MCF 10A (cell line): ENCODE measurements at regions not wholly inside any gene's neighbourhood (a gene's known extent, or its start where the extent isn't known, plus 50 kb on each side); places are given as distances from the start of the nearest gene placed in this dataset.

Source experiments
- BruUV-seq: library from RNA; stranded (reverse); fragments of 400-500 nt; replicated peaks from 2 replicates; lab custom pipeline; 2021; lab: Mats Ljungman, UMichigan
- CTCF ChIA-PET: fragments of 300-600 bp; sonication (Branson Sonifier 250); formaldehyde crosslinking; extraction: SDS; loops from one replicate; lab custom pipeline; 2021; ENCODE audit warnings: antibody characterized with exemption, inconsistent platforms; lab: Yijun Ruan, JAX
- POLR2A ChIA-PET: fragments of 300-600, 350-650 bp; sonication (Branson Sonifier 250); formaldehyde crosslinking; extraction: SDS; loops from one replicate; lab custom pipeline; 2020; ENCODE audit warnings: antibody characterized with exemption, inconsistent platforms; lab: Yijun Ruan, JAX
- DNase-seq: peaks from one replicate; pipeline ENCODE4 v3.0.0-alpha.2; 2018; ENCODE audit not compliant: unreplicated experiment
- H3K27ac Mint-ChIP-seq: one replicate; pipeline ENCODE4 v1.8.0; 2022; ENCODE audit warnings: mild to moderate bottlenecking, low read depth, mixed read lengths; ENCODE audit not compliant: unreplicated experiment
- H3K27me3 Mint-ChIP-seq: one replicate; pipeline ENCODE4 v1.8.0; 2022; ENCODE audit warnings: mixed read lengths; ENCODE audit not compliant: insufficient read depth, unreplicated experiment
- H3K36me3 Mint-ChIP-seq: one replicate; pipeline ENCODE4 v1.8.0; 2022; ENCODE audit warnings: mild to moderate bottlenecking, moderate library complexity, mixed read lengths; ENCODE audit not compliant: insufficient read depth, unreplicated experiment
- H3K4me1 Mint-ChIP-seq: one replicate; pipeline ENCODE4 v1.8.0; 2022; ENCODE audit warnings: mixed read lengths; ENCODE audit not compliant: insufficient read depth, unreplicated experiment
- H3K4me3 Mint-ChIP-seq: one replicate; pipeline ENCODE4 v1.8.0; 2022; ENCODE audit warnings: mild to moderate bottlenecking, moderate library complexity, mixed read lengths; ENCODE audit not compliant: unreplicated experiment
- H3K9me3 Mint-ChIP-seq: one replicate; pipeline ENCODE4 v1.8.0; 2022; ENCODE audit warnings: mixed read lengths; ENCODE audit not compliant: unreplicated experiment
- CTCF ChIP-seq: fragments of 200-600 bp; IDR thresholded peaks from one replicate; pipeline ENCODE4 v1.8.0; 2022; ENCODE audit warnings: antibody characterized with exemption, mild to moderate bottlenecking; ENCODE audit not compliant: unreplicated experiment
- intact Hi-C: fragments of 100-400 bp; cut with micrococcal nuclease; formaldehyde crosslinking; loops from 2 replicates; pipeline ENCODE4 v1.14.1; 2022

GRCh38 chr6:68054756-68055155 lies 580.3 kb upstream of the ADGRB3 start:
- Mint-ChIP-seq H3K4me3 (no peak overlapping the region), H3K27me3 (no peaks in the 10 kb centered on the region), H3K9me3 (no peaks in the 10 kb centered on the region), H3K27ac (no peak overlapping the region), H3K36me3 (no peaks in the 10 kb centered on the region), H3K4me1 (peaks cover 6% of the 10 kb centered on the region)
- BruUV-seq, result no TSS peak
- POLR2A ChIA-PET, result no interaction called here
- intact Hi-C loops, result no loop called here
- no peak for DNase-seq
- no peak for TF ChIP-seq CTCF
- CTCF ChIA-PET, result no interaction called here

DNA sequence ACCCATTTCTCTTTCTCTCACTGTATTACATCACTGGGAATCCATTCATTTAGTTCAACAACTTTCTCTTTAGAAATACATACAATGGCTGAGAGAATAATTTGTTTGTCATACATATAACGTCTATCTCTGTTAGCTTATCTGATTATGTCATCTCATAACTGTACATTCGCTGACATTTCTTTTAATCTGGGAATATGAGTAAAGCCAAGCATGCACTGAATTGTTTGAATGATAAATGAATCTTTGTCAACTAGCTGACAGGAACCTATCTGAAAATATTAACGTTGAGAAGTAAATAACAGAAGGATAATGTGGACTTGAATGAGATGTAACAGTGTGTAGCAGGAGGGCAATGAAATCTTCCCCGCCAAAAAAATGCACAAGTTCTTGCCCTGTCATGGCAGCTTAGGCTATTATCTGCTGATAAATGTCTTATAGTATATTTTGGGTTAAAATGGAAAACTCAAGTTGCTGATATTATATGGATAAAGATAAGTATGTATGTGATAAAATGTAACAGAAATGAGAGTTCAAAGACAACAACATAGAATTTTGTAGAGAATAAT lies 581.2 kb upstream of the ADGRB3 start:
- CTCF ChIA-PET, result no interaction called here
- no peak for DNase-seq
- Mint-ChIP-seq H3K27ac (no peak overlapping the region), H3K9me3 (no peaks in the 10 kb centered on the region), H3K4me3 (no peak overlapping the region), H3K4me1 (peaks cover 6% of the 10 kb centered on the region), H3K36me3 (no peaks in the 10 kb centered on the region), H3K27me3 (no peaks in the 10 kb centered on the region)
- TF ChIP-seq CTCF, result no peak
- intact Hi-C loops, result no loop called here
- POLR2A ChIA-PET, result no interaction called here
- BruUV-seq, result no TSS peak

GRCh38 chr6:68052234-68052633 lies 582.8 kb upstream of the ADGRB3 start:
- Mint-ChIP-seq H3K4me3 (no peak overlapping the region), H3K27me3 (no peaks in the 10 kb centered on the region), H3K36me3 (no peaks in the 10 kb centered on the region), H3K27ac (no peak overlapping the region), H3K4me1 (peaks cover 6% of the 10 kb centered on the region), H3K9me3 (no peaks in the 10 kb centered on the region)
- ChIA-PET CTCF (no interaction called here), POLR2A (no interaction called here)
- no TSS peak for BruUV-seq
- no peak for TF ChIP-seq CTCF
- no peak for DNase-seq
- intact Hi-C loops, result no loop called here

DNA sequence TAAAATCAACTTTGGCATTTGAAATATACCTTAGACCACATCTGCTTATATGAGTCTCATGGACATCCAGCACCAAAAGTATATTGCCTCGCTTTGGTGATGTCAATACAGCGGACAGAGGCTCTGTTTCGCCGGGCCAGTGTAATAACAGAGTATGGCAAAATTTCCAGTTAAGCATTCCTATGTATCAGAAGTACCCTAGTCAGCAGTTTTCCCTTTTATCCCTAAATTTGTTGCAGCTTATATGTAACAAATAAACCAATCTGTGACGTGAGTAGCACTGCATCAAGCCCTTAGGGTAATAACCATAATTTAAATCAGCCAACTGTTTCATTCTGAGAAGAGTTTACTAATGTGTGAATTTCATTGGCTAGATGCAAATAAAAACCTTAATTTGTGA lies 585.5 kb upstream of the ADGRB3 start:
- CTCF ChIA-PET, result no interaction called here
- BruUV-seq, result no TSS peak
- no peak for TF ChIP-seq CTCF
- H3K27ac Mint-ChIP-seq, result no peak overlapping the region
- intact Hi-C loops, result no loop called here
- no peaks in the 10 kb centered on the region for H3K9me3 Mint-ChIP-seq
- no peak overlapping the region for H3K4me3 Mint-ChIP-seq
- H3K27me3 Mint-ChIP-seq, result no peaks in the 10 kb centered on the region
- POLR2A ChIA-PET, result interaction anchor here (0.6 kb wide), 1 partner anchor 269 kb away, joined by 3 read pairs; no protein-coding TSS in a partner anchor
- DNase-seq, result no peak
- H3K36me3 Mint-ChIP-seq, result no peaks in the 10 kb centered on the region
- peaks cover 6% of the 10 kb centered on the region for H3K4me1 Mint-ChIP-seq
